Mesodermal cell (in vitro differentiated cells): ENCODE measurements at regions not wholly inside any gene's neighbourhood (a gene's known extent, or its start where the extent isn't known, plus 50 kb on each side); places are given as distances from the start of the nearest gene placed in this dataset.
"Not testable (repeated sequence)": the region's sequence is repeated elsewhere in the genome, so short reads cannot be mapped to it uniquely, and the experiment has no call there.

Source experiments
- H3K27ac ChIP-seq: 2 replicates; pipeline ENCODE4 v1.7.0; 2013; ENCODE audit warnings: mild to moderate bottlenecking, low read depth, low read length, moderate library complexity; ENCODE audit not compliant: severe bottlenecking
- H3K36me3 ChIP-seq: 2 replicates; pipeline ENCODE4 v1.7.1; 2013; ENCODE audit warnings: mild to moderate bottlenecking, low read length, moderate library complexity; ENCODE audit not compliant: control insufficient read depth, insufficient read depth
- H3K4me1 ChIP-seq: one replicate; pipeline ENCODE4 v1.7.1; 2013; ENCODE audit warnings: mild to moderate bottlenecking, low read length; ENCODE audit not compliant: insufficient read depth, control insufficient read depth, poor library complexity, severe bottlenecking
- H3K4me3 ChIP-seq: 2 replicates; pipeline ENCODE4 v1.7.0; 2013; ENCODE audit warnings: low read length, control low read depth, mild to moderate bottlenecking; ENCODE audit not compliant: insufficient read depth, poor library complexity, severe bottlenecking; ENCODE audit errors: extremely low read depth
- H3K9me3 ChIP-seq: 2 replicates; pipeline ENCODE4 v1.7.1; 2013; ENCODE audit warnings: mild to moderate bottlenecking, low read length, moderate library complexity; ENCODE audit not compliant: control insufficient read depth
- whole genome bisulfite sequencing, 2 experiments: methylation state at CpG; one replicate each; pipeline ENCODE4 v1.1.5; 2013; ENCODE audit warnings: missing lambda C conversion rate in 2 of 2; ENCODE audit not compliant: insufficient coverage in 2 of 2; 5-methylcytosine and 5-hydroxymethylcytosine counted together

GRCh38 chr2:147311058-147311430 is 533.8 kb upstream of the ACVR2A start:
- WGBS, 2 experiments, result 66 to 79% methylated on average over 2 to 3 of the region's 3 CpGs
- no peak overlapping the region for H3K4me3 ChIP-seq
- no peaks in the 10 kb centered on the region for H3K36me3 ChIP-seq
- H3K27ac ChIP-seq, result no peak overlapping the region
- H3K9me3 ChIP-seq, result no peaks in the 10 kb centered on the region
- no peaks in the 10 kb centered on the region for H3K4me1 ChIP-seq

GRCh38 chr2:147310335-147311057 is 534.3 kb upstream of the ACVR2A start:
- Histone ChIP-seq H3K4me1 (no peaks in the 10 kb centered on the region), H3K36me3 (no peaks in the 10 kb centered on the region), H3K27ac (no peak overlapping the region), H3K9me3 (no peaks in the 10 kb centered on the region), H3K4me3 (no peak overlapping the region)
- no CpG with 5 or more reads among the region's 2 CpGs for WGBS, 2 experiments

- 100% methylated on average over 1 of the region's 3 CpGs for WGBS, 2 experiments
- no peak overlapping the region for H3K4me3 ChIP-seq
- H3K36me3 ChIP-seq, result no peaks in the 10 kb centered on the region
- no peaks in the 10 kb centered on the region for H3K4me1 ChIP-seq
- H3K9me3 ChIP-seq, result no peaks in the 10 kb centered on the region
- H3K27ac ChIP-seq, result no peak overlapping the region
Observed at GRCh38 chr2:147297820-147298219, 547.0 kb upstream of the ACVR2A start.

GRCh38 chr2:147294825-147295392 is 549.9 kb upstream of the ACVR2A start:
- H3K4me1 ChIP-seq, result no peaks in the 10 kb centered on the region
- H3K4me3 ChIP-seq, result no peak overlapping the region
- no peaks in the 10 kb centered on the region for H3K36me3 ChIP-seq
- H3K9me3 ChIP-seq, result no peaks in the 10 kb centered on the region
- 100% methylated on average over 1 of the region's 2 CpGs; no CpG with 5 or more reads in 1 of the 2 experiments for WGBS, 2 experiments
- H3K27ac ChIP-seq, result no peak overlapping the region

GRCh38 chr2:147293991-147294824 is 550.6 kb upstream of the ACVR2A start:
- Histone ChIP-seq H3K4me1 (no peaks in the 10 kb centered on the region), H3K9me3 (no peaks in the 10 kb centered on the region), H3K27ac (no peak overlapping the region), H3K4me3 (no peak overlapping the region), H3K36me3 (no peaks in the 10 kb centered on the region)
- WGBS, 2 experiments, result 93 to 94% methylated on average over 3 of the region's 4 CpGs

GRCh38 chr2:147288131-147288530 is 556.7 kb upstream of the ACVR2A start:
- no peaks in the 10 kb centered on the region for H3K9me3 ChIP-seq
- no peaks in the 10 kb centered on the region for H3K36me3 ChIP-seq
- no peak overlapping the region for H3K27ac ChIP-seq
- no peak overlapping the region for H3K4me3 ChIP-seq
- no peaks in the 10 kb centered on the region for H3K4me1 ChIP-seq

- H3K36me3 ChIP-seq, result no peaks in the 10 kb centered on the region
- no peak overlapping the region for H3K4me3 ChIP-seq
- no peaks in the 10 kb centered on the region for H3K9me3 ChIP-seq
- 81 to 82% methylated on average over 3 to 4 of the region's 6 CpGs for WGBS, 2 experiments
- H3K4me1 ChIP-seq, result no peaks in the 10 kb centered on the region
- no peak overlapping the region for H3K27ac ChIP-seq
Observed at GRCh38 chr2:147275943-147276342, 568.9 kb upstream of the ACVR2A start.

- H3K36me3 ChIP-seq, result no peaks in the 10 kb centered on the region
Observed at GRCh38 chr2:147273628-147274027, 571.2 kb upstream of the ACVR2A start.

GRCh38 chr2:147273106-147273505 is 571.7 kb upstream of the ACVR2A start:
- Histone ChIP-seq H3K4me1 (no peaks in the 10 kb centered on the region), H3K4me3 (no peak overlapping the region), H3K36me3 (no peaks in the 10 kb centered on the region), H3K27ac (no peak overlapping the region), H3K9me3 (peaks cover 15% of the 10 kb centered on the region)

More at GRCh38 chr2:147273628-147274027, 571.2 kb upstream of the ACVR2A start:
- no peak overlapping the region for H3K27ac ChIP-seq
- peaks cover 15% of the 10 kb centered on the region for H3K9me3 ChIP-seq
- WGBS, 2 experiments, result 100% methylated on average over 1 of the region's 1 CpG
- no peak overlapping the region for H3K4me3 ChIP-seq
- H3K4me1 ChIP-seq, result no peaks in the 10 kb centered on the region

- H3K9me3 ChIP-seq, result peaks cover 18% of the 10 kb centered on the region
- H3K36me3 ChIP-seq, H3K4me3 ChIP-seq, H3K27ac ChIP-seq, H3K4me1 ChIP-seq: not testable (repeated sequence)
- 100% methylated on average over 1 of the region's 2 CpGs; no CpG with 5 or more reads in 1 of the 2 experiments for WGBS, 2 experiments
Observed at GRCh38 chr2:147269581-147269980, 575.2 kb upstream of the ACVR2A start.

GRCh38 chr2:147260241-147260640 is 584.6 kb upstream of the ACVR2A start:
- no peaks in the 10 kb centered on the region for H3K36me3 ChIP-seq
- H3K27ac ChIP-seq, result no peak overlapping the region
- H3K4me3 ChIP-seq, result no peak overlapping the region
- no peaks in the 10 kb centered on the region for H3K4me1 ChIP-seq
- no peaks in the 10 kb centered on the region for H3K9me3 ChIP-seq
